PC-3 (cell line): ENCODE measurements at regions not wholly inside any gene's neighbourhood (a gene's known extent, or its start where the extent isn't known, plus 50 kb on each side); places are given as distances from the start of the nearest gene placed in this dataset.

ENCODE experiments used
- ATAC-seq: fragments of 200-7000 bp; cut with Tn5 transposase; 2 replicates; pipeline ENCODE4 v1.9.1; 2020; ENCODE audit warnings: mild to moderate bottlenecking, moderate library complexity
- BruUV-seq: library from RNA; stranded (reverse); fragments of 400-500 nt; replicated peaks from 2 replicates; lab custom pipeline; 2021; lab: Mats Ljungman, UMichigan
- CTCF ChIA-PET: fragments of 300-600 bp; sonication (Branson Sonifier 250); formaldehyde crosslinking; loops from one replicate; lab custom pipeline; 2022; ENCODE audit warnings: antibody characterized with exemption; lab: Charles Lee
- POLR2A ChIA-PET: fragments of 300-600 bp; sonication (Branson Sonifier 250); formaldehyde crosslinking; loops from one replicate; lab custom pipeline; 2022; ENCODE audit warnings: antibody characterized with exemption; ENCODE audit not compliant: unreplicated experiment; lab: Charles Lee
- DNase-seq: peaks from one replicate; pipeline ENCODE4 v3.0.0-alpha.2; 2015
- H2AFZ ChIP-seq: fragments of 300-600 bp; sonication (generic); 2 replicates; pipeline ENCODE4 v1.6.0; 2016; ENCODE audit warnings: antibody characterized with exemption, low read length
- H3F3A ChIP-seq: fragments of 300-600 bp; sonication (generic); one replicate; pipeline ENCODE4 v1.6.0; 2017; ENCODE audit warnings: antibody characterized with exemption, low read length, control low read depth, mild to moderate bottlenecking; ENCODE audit not compliant: unreplicated experiment
- H3K27ac ChIP-seq: fragments of 300-600 bp; sonication (generic); 2 replicates; pipeline ENCODE4 v1.5.1; 2016; ENCODE audit warnings: mild to moderate bottlenecking, low read length
- H3K27me3 ChIP-seq: fragments of 300-600 bp; sonication (generic); 2 replicates; pipeline ENCODE4 v1.6.1; 2016; ENCODE audit warnings: low read length, mixed read lengths
- H3K36me3 ChIP-seq: fragments of 300-600 bp; sonication (generic); 2 replicates; pipeline ENCODE4 v1.6.1; 2016; ENCODE audit warnings: low read depth, mixed run types, low read length, mixed read lengths
- H3K4me1 ChIP-seq: fragments of 300-600 bp; sonication (generic); 2 replicates; pipeline ENCODE4 v1.5.1; 2016; ENCODE audit warnings: low read length; ENCODE audit not compliant: insufficient read depth
- H3K4me2 ChIP-seq: fragments of 300-600 bp; sonication (generic); 2 replicates; pipeline ENCODE4 v1.6.0; 2016; ENCODE audit warnings: low read length
- H3K4me3 ChIP-seq: fragments of 300-600 bp; sonication (generic); 2 replicates; pipeline ENCODE4 v1.5.1; 2016; ENCODE audit warnings: mild to moderate bottlenecking, low read length, mixed read lengths
- H3K79me2 ChIP-seq: fragments of 300-600 bp; sonication (generic); 2 replicates; pipeline ENCODE4 v1.6.1; 2017; ENCODE audit warnings: low read length, mixed read lengths
- H3K9ac ChIP-seq: fragments of 300-600 bp; sonication (generic); 2 replicates; pipeline ENCODE4 v1.6.0; 2016; ENCODE audit warnings: mild to moderate bottlenecking, low read length
- H3K9me2 ChIP-seq: fragments of 300-600 bp; sonication (generic); replicated peaks from 2 replicates; pipeline ENCODE4 v1.6.1; 2016; ENCODE audit warnings: mixed run types, low read length, mixed read lengths
- H3K9me3 ChIP-seq: fragments of 300-600 bp; sonication (generic); 2 replicates; pipeline ENCODE4 v1.6.1; 2016; ENCODE audit warnings: low read length, mixed read lengths
- H4K20me1 ChIP-seq: fragments of 300-600 bp; sonication (generic); 2 replicates; pipeline ENCODE4 v1.6.1; 2016; ENCODE audit warnings: low read length, mixed read lengths
- CTCF ChIP-seq: fragments of 300-600 bp; sonication (generic); conservative IDR thresholded peaks from 2 replicates; pipeline ENCODE4 v1.5.1; 2017; ENCODE audit warnings: antibody characterized with exemption, low read depth, mild to moderate bottlenecking, low read length
- EZH2 ChIP-seq: fragments of 300-600 bp; sonication (generic); IDR thresholded peaks from one replicate; pipeline ENCODE4 v1.6.1; 2017; ENCODE audit warnings: antibody characterized with exemption, mild to moderate bottlenecking, low read length; ENCODE audit not compliant: unreplicated experiment
- EZH2phosphoT487 ChIP-seq: fragments of 300-600 bp; sonication (generic); IDR thresholded peaks from 2 replicates; pipeline ENCODE4 v1.6.1; 2018; ENCODE audit warnings: mild to moderate bottlenecking, antibody characterized with exemption, low read length, borderline replicate concordance
- intact Hi-C: fragments of 100-400 bp; cut with micrococcal nuclease; formaldehyde crosslinking; loops from 2 replicates; pipeline ENCODE4 v1.9.0; 2023

GRCh38 chr16:76182041-76182635, 95.1 kb upstream of the CNTNAP4 start:
- CTCF ChIA-PET, result no interaction called here

GRCh38 chr16:76183647-76184046, 93.6 kb upstream of the CNTNAP4 start:
- CTCF ChIA-PET, result no interaction called here
- BruUV-seq, result no TSS peak

More at GRCh38 chr16:76182041-76182635, 95.1 kb upstream of the CNTNAP4 start:
- no peak overlapping the region for H3K9ac ChIP-seq
- no peaks in the 10 kb centered on the region for H3K4me1 ChIP-seq
- no peak overlapping the region for H3K27ac ChIP-seq
- DNase-seq (no peak), ATAC-seq (no peak)
- no peak overlapping the region for H3K4me3 ChIP-seq
- H3K9me3 ChIP-seq, result no peaks in the 10 kb centered on the region
- no peak overlapping the region for H3K4me2 ChIP-seq
- no peaks in the 10 kb centered on the region for H3F3A ChIP-seq
- H3K79me2 ChIP-seq, result no peaks in the 10 kb centered on the region
- no peaks in the 10 kb centered on the region for H3K36me3 ChIP-seq
- H3K9me2 ChIP-seq, result no peaks in the 10 kb centered on the region
- intact Hi-C loops, result no loop called here
- no peak for TF ChIP-seq EZH2
- no peak for TF ChIP-seq EZH2phosphoT487
- no peak for TF ChIP-seq CTCF
- POLR2A ChIA-PET, result no interaction called here
- no TSS peak for BruUV-seq
- no peaks in the 10 kb centered on the region for H4K20me1 ChIP-seq
- H3K27me3 ChIP-seq, result no peaks in the 10 kb centered on the region
- H2AFZ ChIP-seq, result no peak overlapping the region

More at GRCh38 chr16:76183647-76184046, 93.6 kb upstream of the CNTNAP4 start:
- Histone ChIP-seq H3K9me2 (no peaks in the 10 kb centered on the region), H3F3A (no peaks in the 10 kb centered on the region), H3K4me1 (no peaks in the 10 kb centered on the region), H3K79me2 (no peaks in the 10 kb centered on the region), H3K27me3 (no peaks in the 10 kb centered on the region), H4K20me1 (no peaks in the 10 kb centered on the region), H3K9ac (no peak overlapping the region), H3K36me3 (no peaks in the 10 kb centered on the region), H3K4me2 (no peak overlapping the region), H3K27ac (no peak overlapping the region), H3K4me3 (no peak overlapping the region), H2AFZ (no peak overlapping the region), H3K9me3 (no peaks in the 10 kb centered on the region)
- ATAC-seq, result no peak
- DNase-seq, result no peak
- TF ChIP-seq EZH2 (no peak), EZH2phosphoT487 (no peak), CTCF (no peak)
- POLR2A ChIA-PET, result no interaction called here
- intact Hi-C loops, result no loop called here
